ENCODE measurements at regions not wholly inside any gene's neighbourhood (a gene's known extent, or its start where the extent isn't known, plus 50 kb on each side); places are given as distances from the start of the nearest gene placed in this dataset.
"Not testable (repeated sequence)": the region's sequence is repeated elsewhere in the genome, so short reads cannot be mapped to it uniquely, and the experiment has no call there.

- DNase-seq (ENCODE audit: low spot score), result no peak
Measured at GRCh38 chr19:30237140-30237539, 135.0 kb upstream of the ZNF536 start.

- DNase-seq (ENCODE audit: low spot score), result no peak
Measured at GRCh38 chr19:30240904-30241695, 131.1 kb upstream of the ZNF536 start.

GRCh38 chr19:30244533-30244932, 127.7 kb upstream of the ZNF536 start:
- no peak for DNase-seq (ENCODE audit: low spot score)

GRCh38 chr19:30245401-30246039, 126.7 kb upstream of the ZNF536 start:
- DNase-seq (ENCODE audit: low spot score), result no peak

GRCh38 chr19:30249911-30250310, 122.3 kb upstream of the ZNF536 start:
- DNase-seq (ENCODE audit: low spot score), result no peak

- no peak for DNase-seq (ENCODE audit: low spot score)
Measured at GRCh38 chr19:30252214-30252613, 120.0 kb upstream of the ZNF536 start.

- no peak for DNase-seq (ENCODE audit: low spot score)
Measured at GRCh38 chr19:30253581-30253996, 118.6 kb upstream of the ZNF536 start.

- peak; percentile 64 for DNase-seq (ENCODE audit: low spot score)
Measured at GRCh38 chr19:30254158-30254557, 118.0 kb upstream of the ZNF536 start.

- no peak for DNase-seq (ENCODE audit: low spot score)
Measured at GRCh38 chr19:30254789-30255188, 117.4 kb upstream of the ZNF536 start.

GRCh38 chr19:30255791-30256495, 116.2 kb upstream of the ZNF536 start:
- no peak for DNase-seq (ENCODE audit: low spot score)

- DNase-seq (ENCODE audit: low spot score), result no peak
Measured at GRCh38 chr19:30256496-30256850, 115.7 kb upstream of the ZNF536 start.

GRCh38 chr19:30263830-30264381, 108.3 kb upstream of the ZNF536 start:
- no peak for DNase-seq (ENCODE audit: low spot score)

GRCh38 chr19:30265918-30266317, 106.3 kb upstream of the ZNF536 start:
- not testable (repeated sequence) for DNase-seq (ENCODE audit: low spot score)

- no peak for DNase-seq (ENCODE audit: low spot score)
Measured at GRCh38 chr19:30266687-30267086, 105.5 kb upstream of the ZNF536 start.

GRCh38 chr19:30267332-30267731, 104.9 kb upstream of the ZNF536 start:
- DNase-seq (ENCODE audit: low spot score), result no peak

GRCh38 chr19:30268601-30269000, 103.6 kb upstream of the ZNF536 start:
- no peak for DNase-seq (ENCODE audit: low spot score)

GRCh38 chr19:30269638-30270037, 102.5 kb upstream of the ZNF536 start:
- no peak for DNase-seq (ENCODE audit: low spot score)

GRCh38 chr19:30271816-30272215, 100.4 kb upstream of the ZNF536 start:
- DNase-seq (ENCODE audit: low spot score), result no peak

- DNase-seq (ENCODE audit: low spot score), result no peak
Measured at GRCh38 chr19:30272554-30272953, 99.6 kb upstream of the ZNF536 start.

- no peak for DNase-seq (ENCODE audit: low spot score)
Measured at GRCh38 chr19:30273184-30273583, 99.0 kb upstream of the ZNF536 start.

- DNase-seq (ENCODE audit: low spot score), result no peak
Measured at GRCh38 chr19:30274987-30275386, 97.2 kb upstream of the ZNF536 start.

GRCh38 chr19:30276011-30276882, 95.9 kb upstream of the ZNF536 start:
- peak; percentile 54 for DNase-seq (ENCODE audit: low spot score)

Measured in pons (tissue), 1 donor.